HEK293 (cell line): ENCODE measurements at regions not wholly inside any gene's neighbourhood (a gene's known extent, or its start where the extent isn't known, plus 50 kb on each side); places are given as distances from the start of the nearest gene placed in this dataset.

ENCODE experiments used
- PRDM4 ChIP-seq: fragments of 450-650 bp; formaldehyde crosslinking; IDR thresholded peaks from 2 replicates; pipeline ENCODE4 v1.5.1; 2017; ENCODE audit warnings: missing biosample characterization, missing genetic modification characterization
- ZBTB1 ChIP-seq: fragments of 450-650 bp; formaldehyde crosslinking; IDR thresholded peaks from 2 replicates; pipeline ENCODE4 v1.5.1; 2016; ENCODE audit warnings: missing biosample characterization, missing genetic modification characterization

- TF ChIP-seq PRDM4 (tag by site-specific recombination) (no peak), ZBTB1 (tag by site-specific recombination) (no peak)
Measured at GRCh38 chr12:94781835-94782234, 131.5 kb upstream of the TMCC3 start.
